GM21515 (cell line): ENCODE measurements at regions not wholly inside any gene's neighbourhood (a gene's known extent, or its start where the extent isn't known, plus 50 kb on each side); places are given as distances from the start of the nearest gene placed in this dataset.
A peak's percentile ranks its signal among the peaks of the same experiment; 100 is the strongest.

Experiments
- ATAC-seq: cut with Tn5 transposase; IDR thresholded peaks from one replicate; pipeline ENCODE4 v1.9.1; 2021; ENCODE audit not compliant: unreplicated experiment

DNA sequence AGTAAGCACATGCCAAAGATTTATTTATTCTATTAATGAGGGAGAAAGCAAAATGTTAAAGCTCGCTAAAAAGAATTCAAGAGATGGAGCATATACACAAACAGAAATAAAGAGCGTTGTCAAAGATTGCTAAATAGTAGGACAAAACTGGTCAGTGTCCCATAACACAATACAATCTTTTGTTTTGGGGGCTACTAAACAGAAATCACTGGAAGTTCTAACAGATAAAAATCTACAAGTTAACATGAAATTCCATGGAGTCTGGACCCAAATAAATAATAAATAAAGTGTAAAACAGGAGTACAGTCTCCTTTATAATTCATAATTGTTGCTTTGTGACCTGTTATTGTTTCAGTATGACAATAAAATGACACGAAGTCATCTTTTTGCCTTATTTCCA lies 115.2 kb upstream of the CNTNAP4 start:
- ATAC-seq = no peak

DNA sequence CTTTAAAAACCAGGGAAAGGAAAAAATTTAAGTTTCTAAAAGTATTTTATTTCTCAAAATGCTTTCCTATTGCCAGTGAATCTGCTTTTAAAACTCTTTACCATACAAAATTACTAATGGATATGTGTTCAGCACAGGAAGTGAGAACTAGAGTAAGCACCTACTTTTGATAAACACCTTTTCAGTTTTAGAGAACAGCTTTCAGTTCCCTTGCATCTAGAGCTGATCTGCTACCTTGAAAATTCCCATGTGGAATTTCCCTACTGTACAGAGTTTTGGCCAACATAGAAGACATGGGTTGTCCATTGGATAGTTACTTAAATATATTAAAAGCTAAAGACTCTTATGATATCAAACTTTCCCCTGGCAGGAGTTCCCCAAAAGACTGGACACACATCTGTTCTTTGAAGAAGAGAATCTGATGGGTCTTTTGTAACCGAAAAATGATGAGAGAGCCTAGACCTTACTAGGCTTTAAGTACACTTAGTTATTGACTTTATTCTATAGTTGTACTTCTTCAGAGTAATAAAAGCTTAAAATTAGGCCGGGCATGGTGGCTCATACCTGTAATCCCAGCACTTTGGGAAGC lies 112.1 kb upstream of the CNTNAP4 start:
- ATAC-seq = peak; percentile 68

DNA sequence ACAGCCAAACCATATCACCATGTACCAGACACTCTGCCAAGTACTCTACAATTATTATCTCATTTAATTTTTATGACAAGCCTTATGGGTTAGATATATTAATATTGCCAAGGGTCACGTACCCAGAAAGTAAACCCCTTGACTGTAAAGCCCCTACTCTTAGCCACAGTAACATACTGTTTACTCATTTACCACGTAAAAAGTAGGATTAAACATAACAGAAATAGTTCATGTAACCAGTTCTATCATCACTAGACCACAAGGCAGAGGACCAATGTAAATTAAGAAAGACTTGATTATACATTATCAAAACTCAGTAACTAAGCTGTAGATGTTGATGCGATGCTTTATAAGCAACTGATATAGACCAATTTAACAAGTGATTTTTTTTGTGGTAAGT lies 101.5 kb upstream of the CNTNAP4 start:
- no peak for ATAC-seq

DNA sequence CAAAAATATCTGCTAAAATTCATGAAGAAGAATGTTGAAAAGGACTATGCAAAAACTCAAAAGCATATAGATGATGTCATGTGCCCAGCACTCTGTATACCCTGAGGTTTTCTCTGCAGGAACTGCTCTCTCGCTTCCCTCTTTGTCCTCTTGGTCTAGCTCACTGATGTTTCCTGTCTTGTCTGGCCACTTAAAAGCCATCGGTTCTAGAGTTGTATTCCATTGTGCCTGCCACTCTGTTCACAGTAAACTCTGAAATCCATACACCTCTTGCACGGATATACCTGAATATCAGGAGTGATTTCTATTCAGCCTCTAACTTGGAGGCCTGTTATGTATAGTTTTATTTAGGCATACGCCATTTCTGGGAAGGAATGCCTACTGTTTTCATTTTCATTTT lies 101.0 kb upstream of the CNTNAP4 start:
- peak; percentile 73 for ATAC-seq

DNA sequence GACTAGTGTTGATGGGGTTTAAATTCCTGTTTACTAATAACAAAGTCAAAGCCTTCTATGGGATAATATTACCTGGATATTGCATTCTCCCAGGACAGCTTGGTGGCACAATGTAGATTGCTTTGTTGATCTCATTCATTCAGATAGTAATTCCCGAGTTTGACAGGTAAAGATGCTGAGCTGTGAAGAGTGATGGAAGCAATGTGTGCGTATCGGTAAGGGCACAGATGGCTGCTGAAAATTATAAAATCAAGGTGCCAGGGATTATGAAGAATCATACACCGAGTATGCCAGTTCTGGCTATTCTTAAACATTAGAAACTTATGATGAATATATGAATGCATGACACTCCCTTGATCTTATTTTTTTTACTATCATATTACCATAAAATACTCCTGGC lies 100.6 kb upstream of the CNTNAP4 start:
- no peak for ATAC-seq

DNA sequence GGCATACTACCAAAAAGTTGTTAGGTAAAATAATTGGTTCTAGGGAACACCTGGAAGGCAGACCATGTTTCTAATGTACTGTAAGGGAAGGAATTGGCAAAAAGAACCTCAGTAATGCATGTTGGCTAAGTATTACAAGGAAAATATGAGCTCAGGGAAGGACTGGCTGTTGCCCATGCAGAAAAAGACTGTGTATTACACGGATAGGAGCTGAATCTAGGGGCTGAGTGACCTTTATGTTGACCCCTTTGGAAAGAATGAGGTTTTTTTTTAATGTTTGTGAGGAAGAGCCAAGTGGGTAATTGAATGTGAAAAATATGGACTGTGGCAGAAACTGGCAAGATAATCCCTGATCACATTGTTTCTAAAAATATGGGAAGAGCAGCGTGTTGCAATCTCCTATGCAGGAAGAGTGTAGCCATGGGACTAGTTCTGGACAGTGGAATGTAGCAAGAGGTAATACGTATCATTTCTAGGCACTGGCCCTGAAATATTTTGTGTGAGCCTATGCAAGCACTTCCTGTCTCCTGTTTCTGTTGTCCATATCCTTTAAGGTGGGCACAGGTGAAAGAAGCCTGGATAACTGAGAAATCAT lies 95.1 kb upstream of the CNTNAP4 start:
- ATAC-seq = no peak

DNA sequence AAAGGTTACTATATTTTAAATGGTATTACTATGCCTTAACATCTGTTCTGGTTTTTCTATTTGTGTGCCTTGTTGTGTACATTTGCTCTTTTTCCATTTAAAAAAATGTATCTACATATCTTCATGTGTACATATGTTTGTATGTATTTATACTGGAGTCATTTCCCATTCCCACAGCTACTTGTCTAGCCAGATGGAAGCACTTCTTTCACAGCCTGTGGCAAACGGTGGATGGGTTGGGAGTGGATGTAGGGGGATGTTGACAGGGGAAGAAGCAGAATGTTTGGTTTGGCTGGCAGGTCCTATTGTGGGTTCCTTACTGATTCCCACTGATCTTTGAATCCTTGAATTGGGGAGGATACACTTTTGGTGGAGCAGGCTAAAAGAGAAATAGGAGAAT lies 93.6 kb upstream of the CNTNAP4 start:
- no peak for ATAC-seq

DNA sequence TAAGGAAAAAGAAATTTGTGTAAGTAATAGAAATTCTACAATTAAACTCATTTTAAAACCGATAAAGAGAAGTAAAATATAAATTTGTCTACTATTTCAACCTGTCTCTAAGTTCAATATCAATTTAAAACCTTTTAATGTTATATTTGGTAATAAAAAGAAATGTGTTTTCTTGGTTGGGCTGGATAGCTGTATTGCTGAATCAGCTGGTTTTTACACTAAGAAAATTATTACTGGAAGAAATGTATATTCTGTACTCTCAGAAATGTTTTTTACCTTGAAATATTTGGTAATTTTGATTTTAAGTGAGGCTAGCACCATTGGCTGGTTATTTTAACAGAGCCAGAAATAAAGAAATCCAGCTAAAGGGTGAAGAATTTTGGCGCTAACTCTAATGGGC lies 87.1 kb upstream of the CNTNAP4 start:
- ATAC-seq = no peak

DNA sequence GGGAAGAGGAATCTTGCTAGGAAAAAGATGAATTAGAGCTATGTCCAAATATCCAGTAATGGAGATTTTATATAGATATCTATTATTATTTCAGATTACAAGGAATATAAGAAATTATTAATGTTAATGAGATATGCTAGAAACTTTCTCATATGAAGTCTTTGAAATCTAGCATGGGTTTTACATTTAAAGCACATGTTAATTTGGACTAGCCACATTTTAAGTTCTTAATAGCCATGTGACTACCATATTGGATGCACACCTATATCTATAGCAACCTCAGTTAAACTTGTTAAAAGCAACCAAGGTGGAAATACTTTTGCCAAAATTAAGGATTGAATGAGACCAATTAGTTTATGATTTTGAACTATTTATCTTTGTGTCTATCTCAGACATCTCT lies 86.7 kb upstream of the CNTNAP4 start:
- no peak for ATAC-seq

DNA sequence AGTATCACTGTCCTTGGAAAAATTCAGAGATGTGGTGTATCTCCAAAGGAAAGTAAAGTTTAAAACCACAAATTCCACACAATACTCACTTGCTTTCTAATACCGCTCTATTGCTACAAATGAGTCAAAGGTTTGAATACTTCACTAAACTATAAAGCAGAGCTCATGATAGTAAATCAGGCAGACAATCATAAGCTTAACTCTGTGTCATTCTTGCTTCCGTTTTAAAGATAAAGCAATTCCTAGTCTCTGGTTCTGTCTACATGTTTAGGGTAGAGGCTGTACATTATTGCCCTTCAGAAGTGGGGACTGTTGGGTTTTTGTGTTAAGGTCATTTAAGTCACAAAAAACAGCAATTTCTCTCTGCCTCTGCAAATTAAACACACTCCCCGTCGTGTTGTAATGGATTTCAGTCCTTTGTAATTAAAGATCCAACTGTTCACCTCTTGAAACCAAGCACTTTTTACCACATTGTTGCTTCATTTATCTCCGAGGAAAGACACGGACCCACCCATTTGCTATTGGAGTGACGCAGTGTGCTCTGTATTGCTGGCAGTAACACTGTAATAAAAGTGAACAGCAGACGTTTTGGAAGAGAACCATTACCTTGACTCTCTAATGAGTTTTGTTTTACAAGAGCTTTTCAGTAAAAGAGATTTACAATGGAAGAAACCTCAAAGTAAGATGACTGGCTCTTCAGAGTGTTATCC lies 83.1 kb upstream of the CNTNAP4 start:
- ATAC-seq = no peak

DNA sequence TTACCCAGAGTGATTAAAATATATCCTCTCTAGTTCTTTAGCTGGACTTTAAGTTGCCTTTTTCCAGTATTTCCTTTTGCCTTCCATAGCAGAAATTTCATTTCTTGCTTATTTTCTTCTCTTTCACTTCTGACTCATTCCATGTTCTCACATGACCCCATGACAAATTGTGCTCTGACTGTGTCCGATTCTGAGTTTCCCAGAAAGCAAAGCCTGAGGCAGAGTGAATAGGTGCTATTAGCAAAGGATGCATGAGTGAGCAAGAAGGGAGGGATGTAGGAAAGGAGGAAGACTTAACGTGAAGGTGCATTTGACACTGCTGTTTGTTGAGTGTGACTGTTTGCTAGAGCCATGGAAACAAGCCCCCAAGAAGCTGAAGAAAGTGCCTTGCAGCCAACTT lies 82.6 kb upstream of the CNTNAP4 start:
- no peak for ATAC-seq

DNA sequence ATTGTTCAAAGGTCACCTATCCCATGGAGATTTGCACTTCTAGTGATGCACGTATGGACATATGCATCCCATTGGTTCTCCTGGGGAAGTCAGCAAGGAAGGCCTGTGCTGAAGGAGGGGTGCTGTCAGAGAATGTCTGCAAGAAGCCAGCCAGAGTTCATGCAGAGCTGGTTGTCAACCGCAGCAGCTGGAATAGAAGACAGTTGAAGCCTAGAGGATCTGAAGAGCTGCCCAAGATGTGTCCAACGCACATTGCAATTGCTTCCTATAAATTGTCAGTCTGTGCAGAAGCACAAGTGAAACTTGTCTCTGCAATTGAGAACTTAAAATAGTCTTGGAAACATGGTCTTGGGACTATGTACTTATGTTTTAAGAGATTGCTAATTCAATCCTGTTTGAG lies 82.1 kb upstream of the CNTNAP4 start:
- no peak for ATAC-seq

DNA sequence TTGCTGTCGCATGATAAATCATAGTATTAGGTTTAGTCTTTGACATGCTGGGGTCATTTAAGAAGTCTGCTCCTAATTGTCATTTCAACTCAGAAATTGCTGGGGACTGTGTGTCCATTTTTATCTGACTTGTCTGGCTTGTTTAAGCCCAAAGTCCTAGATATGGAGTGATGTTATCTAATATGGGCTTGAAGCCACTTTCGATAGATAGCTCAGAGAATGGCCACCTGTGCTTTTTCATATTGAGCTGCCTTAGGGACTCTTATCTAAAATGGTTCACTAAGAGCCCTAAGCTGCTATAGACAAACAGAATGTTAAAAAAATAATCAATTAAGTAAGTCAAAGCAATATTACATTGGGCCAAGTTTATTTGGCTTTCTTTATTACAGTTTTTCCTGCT lies 81.6 kb upstream of the CNTNAP4 start:
- ATAC-seq = no peak

DNA sequence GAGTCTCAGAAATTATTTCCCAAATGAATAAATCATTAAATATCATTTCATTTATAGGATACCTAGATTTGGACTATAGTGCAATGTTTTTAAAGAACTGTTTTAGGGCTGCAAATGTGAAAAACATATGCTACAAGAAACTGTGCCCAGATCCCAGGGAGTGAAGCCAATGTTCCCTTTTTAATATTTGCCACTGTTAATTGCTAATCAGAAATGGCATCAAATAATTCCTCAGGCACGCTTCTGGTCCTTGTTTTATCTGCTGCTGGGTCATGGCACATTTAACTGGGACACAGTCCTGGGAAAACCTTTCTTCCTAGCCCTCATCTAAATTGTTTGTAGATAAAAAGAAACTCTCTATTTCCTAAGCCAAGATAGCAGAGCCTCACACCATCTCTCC lies 79.3 kb upstream of the CNTNAP4 start:
- ATAC-seq = no peak

DNA sequence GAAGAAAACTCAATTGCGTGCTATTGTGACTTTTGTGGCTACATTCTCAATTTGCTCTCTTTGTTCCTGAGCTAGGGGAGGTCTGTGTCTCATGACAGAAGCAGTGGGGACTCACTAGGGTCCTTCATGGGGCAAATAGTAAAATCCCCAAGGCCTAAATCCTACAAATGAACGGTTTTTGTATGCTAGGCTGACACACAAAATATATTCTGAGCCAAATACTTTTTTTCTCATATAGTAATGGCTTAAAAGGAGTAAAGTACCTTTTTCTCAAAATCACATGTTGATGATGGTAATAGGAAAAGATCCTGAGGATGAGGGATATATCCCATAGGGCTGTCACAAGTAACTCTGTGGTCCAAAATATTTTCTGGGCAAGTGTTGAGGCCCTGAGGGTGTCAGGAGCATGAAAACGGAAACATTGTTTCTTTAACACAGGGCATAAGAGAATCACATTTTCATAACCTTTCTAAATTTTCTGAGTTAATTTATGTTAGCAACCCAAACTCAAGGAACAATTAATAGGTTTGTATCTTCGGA lies 77.5 kb upstream of the CNTNAP4 start:
- ATAC-seq = no peak

DNA sequence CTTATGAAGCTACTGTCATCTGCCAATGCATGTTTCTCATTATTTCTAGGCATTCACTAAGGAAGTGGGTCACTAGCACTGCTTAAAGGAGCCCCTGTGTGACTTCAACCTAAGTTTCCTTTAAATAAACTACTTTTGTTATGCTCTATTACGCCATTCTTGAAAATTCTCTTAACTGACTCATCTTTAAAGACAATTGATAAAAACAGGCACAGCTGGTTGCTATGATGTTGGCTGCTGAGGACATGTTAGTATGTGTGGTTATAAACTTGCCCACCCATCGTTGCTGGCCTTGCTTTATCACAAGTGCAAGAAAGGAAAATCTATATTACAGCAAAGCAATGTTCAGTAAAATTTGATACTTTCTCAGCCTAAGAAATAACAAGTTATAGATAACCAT lies 75.8 kb upstream of the CNTNAP4 start:
- ATAC-seq = no peak

DNA sequence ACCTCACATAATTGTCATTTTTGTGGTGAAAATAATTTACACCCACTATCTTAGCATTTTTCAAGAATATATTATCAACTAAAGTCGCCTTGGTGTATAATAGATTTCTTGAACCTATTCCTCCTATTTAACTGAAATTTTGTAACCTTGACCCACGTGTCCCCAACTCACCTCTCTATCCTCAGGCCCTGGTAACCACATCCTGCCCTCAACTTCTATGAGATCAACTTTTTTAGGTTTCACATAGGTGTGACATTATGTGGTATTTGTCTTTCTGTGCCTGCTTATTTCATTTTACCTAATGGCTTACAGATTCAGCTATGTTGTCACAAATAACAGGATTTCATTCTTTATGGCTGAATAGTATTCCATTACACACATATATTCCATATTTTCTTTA lies 73.0 kb upstream of the CNTNAP4 start:
- ATAC-seq = no peak

DNA sequence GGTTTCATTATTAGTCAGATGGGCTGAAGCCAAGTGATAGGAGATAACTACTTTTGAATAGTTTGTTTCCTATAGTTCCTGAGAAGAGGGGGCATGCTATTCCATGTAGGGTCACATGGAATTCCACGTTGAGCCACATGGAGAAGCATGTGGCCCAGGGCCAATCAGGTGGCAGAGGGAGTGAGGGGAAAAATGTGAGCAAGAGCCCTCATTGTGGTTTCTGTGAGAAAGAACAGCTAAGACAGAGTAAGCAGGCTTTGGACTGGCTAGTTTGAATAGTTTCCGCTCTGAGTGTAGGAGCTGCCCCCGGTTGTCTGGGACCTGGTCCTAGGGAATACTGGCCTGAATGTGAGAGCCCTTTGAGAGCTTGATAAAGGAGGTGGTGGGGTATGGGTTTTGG lies 69.9 kb upstream of the CNTNAP4 start:
- ATAC-seq = no peak

DNA sequence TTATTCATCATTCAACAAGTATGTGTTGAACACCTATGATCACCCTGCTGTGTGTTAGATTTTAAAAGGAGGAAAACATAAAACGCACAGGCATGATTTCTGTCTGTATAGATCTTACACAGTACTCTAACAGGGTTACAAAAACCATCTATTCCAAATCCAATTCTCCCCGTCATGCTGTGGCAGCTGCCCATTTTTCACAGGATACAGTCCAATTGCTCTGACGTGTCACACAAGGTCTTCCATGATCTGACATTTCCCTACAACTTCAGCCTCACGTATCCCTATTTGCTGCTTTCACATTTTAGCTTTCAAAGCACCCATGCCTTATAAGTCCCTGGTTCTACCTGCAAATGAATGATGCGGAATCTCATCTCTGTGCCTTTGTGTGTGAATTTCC lies 67.0 kb upstream of the CNTNAP4 start:
- ATAC-seq = no peak

DNA sequence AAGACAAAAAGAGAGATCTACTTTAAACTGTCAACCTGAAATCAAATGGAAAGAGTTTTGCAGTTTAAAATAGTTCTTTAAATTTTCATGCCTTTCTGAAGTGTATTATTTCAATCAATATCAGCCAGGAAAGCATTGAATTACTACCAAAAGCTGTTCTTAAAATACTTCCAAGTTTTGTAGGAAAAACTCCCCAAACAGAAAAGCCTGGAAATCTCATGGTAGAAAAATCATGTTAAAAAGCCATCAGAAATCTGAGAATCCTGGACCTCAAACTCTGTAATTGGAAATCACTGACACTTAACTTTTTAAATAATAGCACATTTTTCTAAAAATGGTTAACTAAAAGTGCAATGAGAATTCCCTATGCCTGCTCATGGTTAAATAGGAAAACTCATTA lies 63.3 kb upstream of the CNTNAP4 start:
- ATAC-seq = no peak

DNA sequence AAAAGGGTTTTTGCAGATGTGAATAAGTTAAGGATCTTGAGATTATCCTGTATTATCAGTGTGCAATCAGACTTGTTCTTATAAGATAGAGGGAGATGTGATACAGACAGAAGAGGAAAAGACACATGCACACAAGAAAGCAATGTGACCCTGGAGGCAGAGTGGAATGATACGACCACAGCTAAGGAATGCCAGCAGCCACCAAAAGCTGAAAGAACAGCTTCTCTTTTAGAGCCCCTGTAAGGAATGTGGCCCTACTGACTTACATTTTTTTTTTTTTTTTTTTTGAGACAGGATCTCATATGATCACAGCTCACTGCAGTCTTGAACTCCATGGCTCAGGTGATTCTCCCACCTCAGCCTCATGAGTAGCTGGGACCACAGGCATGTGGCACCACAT lies 62.3 kb upstream of the CNTNAP4 start:
- ATAC-seq = no peak

DNA sequence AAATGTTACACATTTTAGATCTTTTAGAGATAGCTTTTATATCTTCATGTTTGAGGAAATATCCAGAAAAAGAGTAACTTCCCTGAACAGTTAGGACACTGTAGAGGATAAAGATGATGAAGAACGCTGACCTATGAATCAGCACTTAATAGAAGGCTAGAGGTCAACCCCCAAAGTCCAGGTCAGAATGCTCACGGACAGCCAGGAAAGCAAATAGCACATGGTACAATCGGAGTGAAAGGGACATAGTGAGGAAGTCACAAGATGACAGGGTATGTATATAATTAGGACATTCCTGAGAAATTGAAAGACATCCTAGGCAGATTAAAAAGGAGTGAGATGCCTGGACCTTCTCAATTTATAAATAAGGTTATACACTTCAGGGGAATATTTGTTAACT lies 55.1 kb upstream of the CNTNAP4 start:
- ATAC-seq = no peak

DNA sequence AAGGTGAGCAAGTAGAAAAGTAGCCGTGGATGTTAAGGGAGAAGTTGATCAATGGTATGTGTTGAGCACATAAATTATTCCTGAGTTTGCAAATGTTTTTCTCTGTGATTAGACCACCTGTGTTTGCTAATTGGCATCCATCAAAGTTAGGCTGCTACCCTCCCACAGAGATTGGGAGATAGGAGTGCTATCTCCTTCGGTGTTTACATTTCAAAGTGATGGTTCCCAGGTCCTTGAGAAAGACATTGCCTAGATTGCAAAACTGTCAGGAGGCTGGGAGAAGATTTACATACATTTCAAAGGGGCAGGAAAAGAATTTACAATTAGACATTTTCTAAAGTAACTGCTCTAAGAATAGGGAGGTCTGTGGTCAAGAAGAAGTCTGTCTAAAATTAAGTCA lies 54.3 kb upstream of the CNTNAP4 start:
- no peak for ATAC-seq
